Right cardiac atrium (tissue), 5 donors: ENCODE measurements at regions not wholly inside any gene's neighbourhood (a gene's known extent, or its start where the extent isn't known, plus 50 kb on each side); places are given as distances from the start of the nearest gene placed in this dataset.

Source experiments
- ATAC-seq, 2 donors: fragments of 200-7000 bp; cut with Tn5 transposase; one replicate each; pipeline versions ENCODE4 v1.8.0 to v1.9.1; 2020; ENCODE audit warnings: moderate library complexity in 2 of 2, mild to moderate bottlenecking in 1 of 2
- DNase-seq, 3 donors: peaks; one replicate each; pipeline ENCODE4 v3.0.0-alpha.2; 2020
- H3K27ac ChIP-seq: one replicate; pipeline ENCODE4 v1.5.1; 2013; ENCODE audit warnings: mild to moderate bottlenecking, low read length, control low read depth, moderate library complexity
- H3K27me3 ChIP-seq: one replicate; pipeline ENCODE4 v1.6.1; 2013; ENCODE audit not compliant: control insufficient read depth, insufficient read depth
- H3K4me1 ChIP-seq: one replicate; pipeline ENCODE4 v1.6.1; 2013; ENCODE audit warnings: low read length; ENCODE audit not compliant: control insufficient read depth, insufficient read depth
- H3K4me3 ChIP-seq: one replicate; pipeline ENCODE4 v1.5.1; 2013; ENCODE audit warnings: low read length, control low read depth
- H3K9me3 ChIP-seq: one replicate; pipeline ENCODE4 v1.6.1; 2013; ENCODE audit warnings: low read length; ENCODE audit not compliant: control insufficient read depth
- WGBS: extraction: QIAGEN DNeasy Blood & Tissue Kit; methylation state at CpG from one replicate; pipeline ENCODE4 v1.1.7; 2013; 5-methylcytosine and 5-hydroxymethylcytosine counted together
- intact Hi-C, 4 donors: fragments of 100-400 bp; cut with DNase I; formaldehyde crosslinking; loops; one replicate each; pipeline versions ENCODE4 v1.11.0 to v1.14.0; 2022 to 2023
- donor health status: healthy with polysubstance abuse.
- donor health status: DM: no; HTN: yes; CAD: no.
- donor health status: DM: no; HTN: no; CAD: no.
- donor health status: DM: no; HTN: yes; CAD: no; lungs with severe emphysema.
- donor health status: DM: yes; HTN: yes; CAD: no.

- no peak for DNase-seq
- no peak for ATAC-seq
- intact Hi-C loops, result no loop called here
- no peak overlapping the region for H3K27ac ChIP-seq
- WGBS, result 76% methylated on average over 4 of the region's 4 CpGs
- no peaks in the 10 kb centered on the region for H3K4me1 ChIP-seq
- H3K9me3 ChIP-seq, result no peaks in the 10 kb centered on the region
- no peak overlapping the region for H3K4me3 ChIP-seq
- no peaks in the 10 kb centered on the region for H3K27me3 ChIP-seq
Observed at GRCh38 chr18:29556070-29556469, 1379.1 kb upstream of the CDH2 start.

- ATAC-seq (no peak), DNase-seq (no peak)
- H3K4me1 ChIP-seq, result no peaks in the 10 kb centered on the region
- H3K27ac ChIP-seq, result no peak overlapping the region
- H3K27me3 ChIP-seq, result no peaks in the 10 kb centered on the region
- intact Hi-C loops, result no loop called here
- no peaks in the 10 kb centered on the region for H3K9me3 ChIP-seq
- WGBS, result 91% methylated on average over 9 of the region's 9 CpGs
- no peak overlapping the region for H3K4me3 ChIP-seq
Observed at GRCh38 chr18:29549759-29550158, 1372.8 kb upstream of the CDH2 start.

- intact Hi-C loops, result no loop called here
- no peak overlapping the region for H3K27ac ChIP-seq
- no peak for DNase-seq
- H3K4me3 ChIP-seq, result no peak overlapping the region
- H3K9me3 ChIP-seq, result no peaks in the 10 kb centered on the region
- no peaks in the 10 kb centered on the region for H3K4me1 ChIP-seq
- no peaks in the 10 kb centered on the region for H3K27me3 ChIP-seq
- ATAC-seq, result no peak
Observed at GRCh38 chr18:29547626-29548025, 1370.7 kb upstream of the CDH2 start.

GRCh38 chr18:29540548-29540947, 1363.6 kb upstream of the CDH2 start:
- no peak for DNase-seq
- intact Hi-C loops, result no loop called here
- H3K4me3 ChIP-seq, result no peak overlapping the region
- ATAC-seq, result no peak
- WGBS, result 64% methylated on average over 2 of the region's 2 CpGs
- H3K27me3 ChIP-seq, result no peaks in the 10 kb centered on the region
- H3K9me3 ChIP-seq, result no peaks in the 10 kb centered on the region
- H3K27ac ChIP-seq, result no peak overlapping the region
- no peaks in the 10 kb centered on the region for H3K4me1 ChIP-seq

- ATAC-seq (no peak), DNase-seq (no peak)
- intact Hi-C loops, result no loop called here
- Histone ChIP-seq H3K9me3 (no peaks in the 10 kb centered on the region), H3K27me3 (no peaks in the 10 kb centered on the region), H3K27ac (no peak overlapping the region), H3K4me1 (no peaks in the 10 kb centered on the region), H3K4me3 (no peak overlapping the region)
Observed at GRCh38 chr18:29531746-29532145, 1354.8 kb upstream of the CDH2 start.

- ATAC-seq (no peak), DNase-seq (no peak)
- intact Hi-C loops, result no loop called here
- Histone ChIP-seq H3K4me1 (no peaks in the 10 kb centered on the region), H3K27me3 (no peaks in the 10 kb centered on the region), H3K4me3 (no peak overlapping the region), H3K27ac (no peak overlapping the region), H3K9me3 (no peaks in the 10 kb centered on the region)
- WGBS, result 90% methylated on average over 3 of the region's 3 CpGs
Observed at GRCh38 chr18:29523371-29523770, 1346.4 kb upstream of the CDH2 start.

DNA sequence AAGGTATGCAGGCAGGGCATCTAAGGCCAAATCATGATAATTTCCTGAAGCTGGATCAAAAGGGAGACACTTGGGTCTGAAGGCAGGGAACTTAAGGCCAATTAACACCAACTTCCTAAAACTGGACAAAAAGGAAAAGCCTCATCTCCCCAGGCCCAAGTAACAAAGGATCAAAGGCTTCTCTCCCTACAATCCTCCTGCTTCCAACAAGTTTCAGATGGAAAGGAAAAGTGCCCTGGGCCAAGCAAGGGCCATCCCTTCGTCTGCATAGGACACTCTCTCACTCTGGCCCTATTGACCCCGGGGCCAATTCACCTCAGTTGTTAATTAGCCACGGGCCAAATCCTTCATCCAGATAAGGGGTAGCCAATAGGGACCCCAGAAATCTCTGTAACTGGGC, 1335.8 kb upstream of the CDH2 start:
- no peak for ATAC-seq
- H3K27ac ChIP-seq, result no peak overlapping the region
- H3K4me3 ChIP-seq, result no peak overlapping the region
- H3K9me3 ChIP-seq, result no peaks in the 10 kb centered on the region
- no peaks in the 10 kb centered on the region for H3K27me3 ChIP-seq
- intact Hi-C loops, result no loop called here
- H3K4me1 ChIP-seq, result no peaks in the 10 kb centered on the region
- WGBS, result 84% methylated on average over 3 of the region's 3 CpGs
- DNase-seq, result no peak

DNA sequence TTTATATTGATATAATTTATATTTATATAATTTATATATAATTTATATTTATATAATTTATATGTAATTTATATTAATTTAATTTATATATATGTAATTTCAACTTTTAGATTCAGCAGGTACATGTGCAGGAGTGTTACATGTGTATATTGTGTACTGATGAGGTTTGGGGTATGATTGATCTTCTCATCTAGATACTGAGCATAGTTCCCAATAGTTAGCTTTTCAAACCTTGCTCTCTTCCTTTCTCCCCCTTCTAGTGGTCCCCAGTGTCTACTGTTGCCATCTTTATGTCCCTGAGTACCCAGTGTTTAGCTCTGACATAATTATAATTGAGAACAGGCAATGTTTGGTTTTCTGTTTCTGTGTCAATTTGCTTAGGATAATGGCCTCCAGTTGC, 1335.3 kb upstream of the CDH2 start:
- DNase-seq (no peak), ATAC-seq (no peak)
- no peak overlapping the region for H3K4me3 ChIP-seq
- H3K9me3 ChIP-seq, result no peaks in the 10 kb centered on the region
- intact Hi-C loops, result no loop called here
- H3K27ac ChIP-seq, result no peak overlapping the region
- no peaks in the 10 kb centered on the region for H3K27me3 ChIP-seq
- H3K4me1 ChIP-seq, result no peaks in the 10 kb centered on the region

DNA sequence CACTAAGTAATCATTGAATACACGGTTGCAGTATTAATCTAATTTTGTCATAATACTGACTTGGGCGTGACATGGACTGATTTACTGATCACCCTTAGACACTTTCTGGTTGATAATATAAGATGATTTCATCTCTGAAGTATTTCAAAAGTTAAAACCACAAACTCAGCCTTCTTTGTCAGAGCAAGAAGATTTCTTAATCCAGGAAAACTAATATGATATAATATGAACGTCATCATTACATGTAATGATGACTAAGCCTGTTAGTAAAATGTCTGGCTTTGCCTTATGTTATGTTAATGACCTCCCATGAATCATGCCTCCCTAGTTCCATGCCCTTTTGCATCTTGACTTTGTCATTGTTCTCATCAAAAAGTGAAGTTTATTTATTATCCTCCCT, 1325.0 kb upstream of the CDH2 start:
- Histone ChIP-seq H3K27me3 (no peaks in the 10 kb centered on the region), H3K27ac (no peak overlapping the region), H3K4me1 (no peaks in the 10 kb centered on the region), H3K4me3 (no peak overlapping the region), H3K9me3 (no peaks in the 10 kb centered on the region)
- DNase-seq (no peak), ATAC-seq (no peak)
- intact Hi-C loops, result no loop called here
- 79% methylated on average over 3 of the region's 3 CpGs for WGBS

GRCh38 chr18:29496152-29496680, 1319.3 kb upstream of the CDH2 start:
- 59% methylated on average over 2 of the region's 2 CpGs for WGBS
- Histone ChIP-seq H3K4me3 (no peak overlapping the region), H3K27ac (no peak overlapping the region), H3K27me3 (no peaks in the 10 kb centered on the region), H3K9me3 (no peaks in the 10 kb centered on the region), H3K4me1 (no peaks in the 10 kb centered on the region)
- ATAC-seq, result no peak
- DNase-seq, result no peak
- intact Hi-C loops, result no loop called here

GRCh38 chr18:29494371-29494770, 1317.4 kb upstream of the CDH2 start:
- Histone ChIP-seq H3K4me1 (no peaks in the 10 kb centered on the region), H3K27ac (no peak overlapping the region), H3K4me3 (no peak overlapping the region), H3K9me3 (no peaks in the 10 kb centered on the region), H3K27me3 (no peaks in the 10 kb centered on the region)
- intact Hi-C loops, result no loop called here
- DNase-seq, result no peak
- ATAC-seq, result no peak

- Histone ChIP-seq H3K4me1 (no peaks in the 10 kb centered on the region), H3K27ac (no peak overlapping the region), H3K27me3 (no peaks in the 10 kb centered on the region), H3K9me3 (no peaks in the 10 kb centered on the region), H3K4me3 (no peak overlapping the region)
- intact Hi-C loops, result no loop called here
- no peak for DNase-seq
- no peak for ATAC-seq
- 62% methylated on average over 2 of the region's 2 CpGs for WGBS
Observed at GRCh38 chr18:29491907-29492306, 1315.0 kb upstream of the CDH2 start.
